ENCODE measurements at regions not wholly inside any gene's neighbourhood (a gene's known extent, or its start where the extent isn't known, plus 50 kb on each side); places are given as distances from the start of the nearest gene placed in this dataset.

DNA sequence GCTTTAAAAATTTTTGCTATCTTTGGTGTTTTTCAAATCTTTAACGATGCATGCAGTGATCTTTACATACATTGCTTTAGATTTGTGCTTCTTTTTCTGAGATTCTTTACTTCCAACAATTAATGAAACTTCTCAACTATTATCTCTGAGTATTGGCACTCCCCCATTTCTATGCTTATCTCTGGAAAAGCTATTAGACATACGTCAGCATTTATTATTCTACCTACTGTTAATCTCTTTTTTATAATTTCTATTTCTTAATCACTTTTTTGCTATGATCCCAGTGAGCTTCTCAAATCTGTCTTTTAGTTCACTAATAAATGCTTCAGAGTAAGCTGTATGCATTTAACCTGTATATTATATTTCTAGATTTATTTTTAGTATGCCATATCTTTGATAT is 264.2 kb upstream of the TFAP2D start:
- TF ChIP-seq, protein P1, sequence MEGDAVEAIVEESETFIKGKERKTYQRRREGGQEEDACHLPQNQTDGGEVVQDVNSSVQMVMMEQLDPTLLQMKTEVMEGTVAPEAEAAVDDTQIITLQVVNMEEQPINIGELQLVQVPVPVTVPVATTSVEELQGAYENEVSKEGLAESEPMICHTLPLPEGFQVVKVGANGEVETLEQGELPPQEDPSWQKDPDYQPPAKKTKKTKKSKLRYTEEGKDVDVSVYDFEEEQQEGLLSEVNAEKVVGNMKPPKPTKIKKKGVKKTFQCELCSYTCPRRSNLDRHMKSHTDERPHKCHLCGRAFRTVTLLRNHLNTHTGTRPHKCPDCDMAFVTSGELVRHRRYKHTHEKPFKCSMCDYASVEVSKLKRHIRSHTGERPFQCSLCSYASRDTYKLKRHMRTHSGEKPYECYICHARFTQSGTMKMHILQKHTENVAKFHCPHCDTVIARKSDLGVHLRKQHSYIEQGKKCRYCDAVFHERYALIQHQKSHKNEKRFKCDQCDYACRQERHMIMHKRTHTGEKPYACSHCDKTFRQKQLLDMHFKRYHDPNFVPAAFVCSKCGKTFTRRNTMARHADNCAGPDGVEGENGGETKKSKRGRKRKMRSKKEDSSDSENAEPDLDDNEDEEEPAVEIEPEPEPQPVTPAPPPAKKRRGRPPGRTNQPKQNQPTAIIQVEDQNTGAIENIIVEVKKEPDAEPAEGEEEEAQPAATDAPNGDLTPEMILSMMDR (conservative IDR thresholded peaks at IDR 0.05 in 1 of 2, IDR thresholded peaks at IDR 0.05 in 1 of 2; ENCODE audit: extremely low read depth in 1 of 2, insufficient read depth in 1 of 2, low read depth in 1 of 2, low read length in 2 of 2): no peak
- no peak for TF ChIP-seq EZH2 (IDR thresholded peaks at IDR 0.05; ENCODE audit: borderline replicate concordance, low read length)

Data from mammary epithelial cell (primary cell).